Activated CD8-positive, alpha-beta memory T cell treated with anti-CD3 and anti-CD28 coated beads for 48 hours (primary cell): ENCODE measurements at regions not wholly inside any gene's neighbourhood (a gene's known extent, or its start where the extent isn't known, plus 50 kb on each side); places are given as distances from the start of the nearest gene placed in this dataset.

Experiments used
- DNase-seq, 3 experiments: peaks; one replicate each; pipeline ENCODE4 v3.0.0-alpha.2; 2020; ENCODE audit warnings: low read depth in 2 of 3, low spot score in 2 of 3

GRCh38 chr3:110378481-110378880 lies 693.1 kb upstream of the NECTIN3 start:
- no peak for DNase-seq

GRCh38 chr3:110381992-110382391 lies 689.6 kb upstream of the NECTIN3 start:
- DNase-seq = no peak

GRCh38 chr3:110383356-110383755 lies 688.3 kb upstream of the NECTIN3 start:
- DNase-seq = no peak

- DNase-seq = no peak
Measured at GRCh38 chr3:110384601-110385000, 687.0 kb upstream of the NECTIN3 start.

- no peak for DNase-seq
Measured at GRCh38 chr3:110389005-110389404, 682.6 kb upstream of the NECTIN3 start.

- DNase-seq = no peak
Measured at GRCh38 chr3:110390372-110390771, 681.2 kb upstream of the NECTIN3 start.

- no peak for DNase-seq
Measured at GRCh38 chr3:110391042-110391441, 680.6 kb upstream of the NECTIN3 start.

GRCh38 chr3:110391640-110392395 lies 679.8 kb upstream of the NECTIN3 start:
- DNase-seq = no peak

- no peak for DNase-seq
Measured at GRCh38 chr3:110393941-110394340, 677.7 kb upstream of the NECTIN3 start.

GRCh38 chr3:110397115-110397514 lies 674.5 kb upstream of the NECTIN3 start:
- DNase-seq = no peak

- DNase-seq = no peak
Measured at GRCh38 chr3:110400315-110400714, 671.3 kb upstream of the NECTIN3 start.

- DNase-seq = no peak
Measured at GRCh38 chr3:110405830-110406585, 665.6 kb upstream of the NECTIN3 start.

GRCh38 chr3:110413266-110413665 lies 658.4 kb upstream of the NECTIN3 start:
- DNase-seq = no peak

- no peak for DNase-seq
Measured at GRCh38 chr3:110413807-110414748, 657.5 kb upstream of the NECTIN3 start.

GRCh38 chr3:110414855-110415254 lies 656.8 kb upstream of the NECTIN3 start:
- DNase-seq = no peak

GRCh38 chr3:110419096-110419495 lies 652.5 kb upstream of the NECTIN3 start:
- DNase-seq = no peak

- DNase-seq = no peak
Measured at GRCh38 chr3:110419601-110420000, 652.0 kb upstream of the NECTIN3 start.

- no peak for DNase-seq
Measured at GRCh38 chr3:110420158-110420641, 651.4 kb upstream of the NECTIN3 start.

GRCh38 chr3:110423276-110423675 lies 648.3 kb upstream of the NECTIN3 start:
- no peak for DNase-seq

- DNase-seq = no peak
Measured at GRCh38 chr3:110430146-110430545, 641.5 kb upstream of the NECTIN3 start.

GRCh38 chr3:110436209-110436608 lies 635.4 kb upstream of the NECTIN3 start:
- no peak for DNase-seq
